Mesendoderm (in vitro differentiated cells): ENCODE measurements at regions not wholly inside any gene's neighbourhood (a gene's known extent, or its start where the extent isn't known, plus 50 kb on each side); places are given as distances from the start of the nearest gene placed in this dataset.

Source experiments
- DNase-seq: peaks from one replicate; pipeline ENCODE4 v3.0.0; 2013
- H2AK5ac ChIP-seq: 2 replicates; pipeline ENCODE4 v1.6.1; 2013; ENCODE audit warnings: low read length, inconsistent platforms
- H2BK120ac ChIP-seq: 2 replicates; pipeline ENCODE4 v1.6.1; 2013; ENCODE audit warnings: low read depth, mild to moderate bottlenecking, low read length, moderate library complexity, mixed read lengths
- H2BK15ac ChIP-seq: replicated peaks from 2 replicates; pipeline ENCODE4 v1.6.1; 2013; ENCODE audit warnings: low read depth, mild to moderate bottlenecking, moderate library complexity
- H2BK5ac ChIP-seq: 2 replicates; pipeline ENCODE4 v1.6.1; 2013; ENCODE audit warnings: low read length, inconsistent platforms
- H3K18ac ChIP-seq: 2 replicates; pipeline ENCODE4 v1.6.1; 2013; ENCODE audit warnings: mild to moderate bottlenecking, low read length, mixed read lengths
- H3K23ac ChIP-seq: one replicate; pipeline ENCODE4 v1.6.1; 2013; ENCODE audit warnings: low read length
- H3K27ac ChIP-seq: 2 replicates; pipeline ENCODE4 v1.5.1; 2013; ENCODE audit warnings: low read depth, mild to moderate bottlenecking, inconsistent platforms, low read length, moderate library complexity
- H3K27me3 ChIP-seq: 2 replicates; pipeline ENCODE4 v1.6.1; 2013; ENCODE audit warnings: low read length, control low read depth, mild to moderate bottlenecking, inconsistent platforms; ENCODE audit not compliant: insufficient read depth, poor library complexity
- H3K36me3 ChIP-seq: 2 replicates; pipeline ENCODE4 v1.6.1; 2013; ENCODE audit warnings: low read length, inconsistent platforms; ENCODE audit not compliant: control insufficient read depth, insufficient read depth
- H3K4ac ChIP-seq: one replicate; pipeline ENCODE4 v1.6.1; 2013; ENCODE audit warnings: low read depth, mild to moderate bottlenecking, low read length, moderate library complexity
- H3K4me1 ChIP-seq: 2 replicates; pipeline ENCODE4 v1.6.1; 2013; ENCODE audit warnings: low read depth, low read length, inconsistent platforms; ENCODE audit not compliant: control insufficient read depth
- H3K4me2 ChIP-seq: 2 replicates; pipeline ENCODE4 v1.6.1; 2013; ENCODE audit warnings: low read length
- H3K4me3 ChIP-seq: 2 replicates; pipeline ENCODE4 v1.5.1; 2013; ENCODE audit warnings: mild to moderate bottlenecking, low read length
- H3K56ac ChIP-seq: one replicate; pipeline ENCODE4 v1.6.1; 2013; ENCODE audit warnings: low read length
- H3K79me1 ChIP-seq: 2 replicates; pipeline ENCODE4 v1.6.1; 2013; ENCODE audit warnings: low read length, inconsistent platforms
- H3K79me2 ChIP-seq: 2 replicates; pipeline ENCODE4 v1.6.1; 2013; ENCODE audit warnings: mild to moderate bottlenecking, low read length; ENCODE audit not compliant: control insufficient read depth, insufficient read depth
- H3K9ac ChIP-seq: 2 replicates; pipeline ENCODE4 v1.6.1; 2013; ENCODE audit warnings: low read length, inconsistent platforms
- H4K5ac ChIP-seq: one replicate; pipeline ENCODE4 v1.6.1; 2013; ENCODE audit warnings: low read length
- H4K8ac ChIP-seq: one replicate; pipeline ENCODE4 v1.6.1; 2013; ENCODE audit warnings: low read depth, mild to moderate bottlenecking, control low read depth, low read length, moderate library complexity
- WGBS: extraction: QIAGEN DNeasy Blood & Tissue Kit; methylation state at CpG from one replicate; pipeline ENCODE4 v1.1.7; 2013; ENCODE audit warnings: low lambda C conversion rate, missing lambda C conversion rate; ENCODE audit not compliant: insufficient coverage; ENCODE audit errors: extremely low coverage; 5-methylcytosine and 5-hydroxymethylcytosine counted together

DNA sequence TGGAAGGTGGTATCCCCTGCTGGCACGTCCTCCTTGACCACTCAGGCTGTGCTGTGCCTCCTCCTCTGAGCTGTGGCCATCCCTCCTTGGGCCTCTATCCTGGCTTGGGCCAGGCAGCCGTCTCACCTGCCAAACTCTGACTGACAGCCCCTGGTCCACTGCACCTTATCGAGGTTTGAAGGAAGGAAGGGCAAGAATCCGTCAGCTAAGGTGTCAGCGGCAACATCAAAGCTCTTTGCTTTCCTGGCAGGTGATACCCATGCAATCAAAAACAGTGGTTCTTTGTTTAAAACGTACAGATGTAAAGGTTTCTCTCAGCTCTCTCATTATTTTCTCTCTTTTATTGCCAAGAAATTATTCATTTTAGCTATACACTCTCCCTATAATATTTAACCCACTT, 203.9 kb downstream of the TBXT start:
- WGBS = no CpG with 5 or more reads among the region's 6 CpGs
- H3K9ac ChIP-seq = no peak overlapping the region
- no peak overlapping the region for H3K27ac ChIP-seq
- H3K27me3 ChIP-seq = no peaks in the 10 kb centered on the region
- H2BK120ac ChIP-seq = no peak overlapping the region
- no peak overlapping the region for H3K4me3 ChIP-seq
- H2BK15ac ChIP-seq = no peak overlapping the region
- H4K5ac ChIP-seq = no peak overlapping the region
- no peak overlapping the region for H3K23ac ChIP-seq
- H4K8ac ChIP-seq = no peak overlapping the region
- H3K4me1 ChIP-seq = no peaks in the 10 kb centered on the region
- no peak overlapping the region for H3K4ac ChIP-seq
- no peak overlapping the region for H3K18ac ChIP-seq
- H3K36me3 ChIP-seq = no peaks in the 10 kb centered on the region
- no peak overlapping the region for H3K56ac ChIP-seq
- H3K4me2 ChIP-seq = no peak overlapping the region
- H2AK5ac ChIP-seq = no peak overlapping the region
- H2BK5ac ChIP-seq = no peak overlapping the region
- DNase-seq = no peak
- H3K79me2 ChIP-seq = no peaks in the 10 kb centered on the region
- no peaks in the 10 kb centered on the region for H3K79me1 ChIP-seq

DNA sequence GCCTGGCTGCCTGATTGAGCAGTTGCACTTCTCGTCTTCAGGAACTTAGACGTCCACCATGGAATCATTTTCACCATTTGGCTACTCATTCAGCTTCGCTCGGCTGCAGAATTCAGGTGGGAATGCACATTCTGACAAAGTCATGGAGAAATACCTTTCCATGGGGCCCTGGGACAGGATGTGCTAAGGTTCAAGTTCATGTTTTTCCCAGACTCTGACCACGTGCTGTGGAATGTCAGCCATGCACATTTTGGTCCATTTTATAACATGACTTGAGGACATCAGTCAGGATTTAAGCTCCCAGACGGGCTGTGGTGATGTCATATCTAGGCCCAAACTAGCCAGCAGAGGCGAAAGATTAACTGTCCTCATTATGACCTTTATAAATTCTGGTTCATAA, 205.3 kb downstream of the TBXT start:
- no peaks in the 10 kb centered on the region for H3K27me3 ChIP-seq
- no peak overlapping the region for H2BK120ac ChIP-seq
- H3K56ac ChIP-seq = no peak overlapping the region
- no peak overlapping the region for H3K18ac ChIP-seq
- no peak overlapping the region for H2BK5ac ChIP-seq
- no peaks in the 10 kb centered on the region for H3K36me3 ChIP-seq
- no peak overlapping the region for H3K4me2 ChIP-seq
- no peak overlapping the region for H4K8ac ChIP-seq
- no peak for DNase-seq
- no peaks in the 10 kb centered on the region for H3K4me1 ChIP-seq
- H2AK5ac ChIP-seq = no peak overlapping the region
- no peak overlapping the region for H2BK15ac ChIP-seq
- no peak overlapping the region for H3K23ac ChIP-seq
- no peak overlapping the region for H4K5ac ChIP-seq
- H3K27ac ChIP-seq = no peak overlapping the region
- no peaks in the 10 kb centered on the region for H3K79me1 ChIP-seq
- no peak overlapping the region for H3K9ac ChIP-seq
- no peak overlapping the region for H3K4me3 ChIP-seq
- no peaks in the 10 kb centered on the region for H3K79me2 ChIP-seq
- no CpG with 5 or more reads among the region's 7 CpGs for WGBS
- H3K4ac ChIP-seq = no peak overlapping the region

DNA sequence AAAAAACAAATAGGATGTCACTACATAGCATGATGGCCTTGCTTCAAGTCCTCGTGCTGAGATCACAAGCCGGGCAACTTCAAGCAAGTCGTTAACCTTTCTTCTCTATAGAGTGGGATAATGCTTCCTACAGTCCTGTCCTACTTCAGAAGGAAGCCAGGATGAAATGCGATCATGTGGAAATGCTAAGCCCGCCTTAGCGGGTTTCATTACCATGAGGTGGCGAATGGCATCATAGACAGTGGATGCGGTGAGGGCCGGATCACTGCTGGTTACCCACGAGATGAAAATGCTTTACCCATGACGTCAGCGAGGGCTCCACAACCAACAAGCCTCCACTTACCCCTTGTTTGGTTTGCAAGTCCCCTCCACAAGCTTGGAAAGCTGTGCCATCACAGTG, 206.4 kb downstream of the TBXT start:
- Histone ChIP-seq H3K23ac (no peak overlapping the region), H2BK120ac (no peak overlapping the region), H3K4me3 (no peak overlapping the region), H3K4me1 (no peaks in the 10 kb centered on the region), H3K4me2 (no peak overlapping the region), H3K56ac (no peak overlapping the region), H3K79me1 (no peaks in the 10 kb centered on the region), H3K9ac (no peak overlapping the region), H3K4ac (no peak overlapping the region), H2BK15ac (no peak overlapping the region), H4K5ac (no peak overlapping the region), H3K18ac (no peak overlapping the region), H2AK5ac (no peak overlapping the region), H3K27ac (no peak overlapping the region), H3K27me3 (no peaks in the 10 kb centered on the region), H3K79me2 (no peaks in the 10 kb centered on the region), H3K36me3 (no peaks in the 10 kb centered on the region), H2BK5ac (no peak overlapping the region), H4K8ac (no peak overlapping the region)
- WGBS = no CpG with 5 or more reads among the region's 12 CpGs
- DNase-seq = no peak

DNA sequence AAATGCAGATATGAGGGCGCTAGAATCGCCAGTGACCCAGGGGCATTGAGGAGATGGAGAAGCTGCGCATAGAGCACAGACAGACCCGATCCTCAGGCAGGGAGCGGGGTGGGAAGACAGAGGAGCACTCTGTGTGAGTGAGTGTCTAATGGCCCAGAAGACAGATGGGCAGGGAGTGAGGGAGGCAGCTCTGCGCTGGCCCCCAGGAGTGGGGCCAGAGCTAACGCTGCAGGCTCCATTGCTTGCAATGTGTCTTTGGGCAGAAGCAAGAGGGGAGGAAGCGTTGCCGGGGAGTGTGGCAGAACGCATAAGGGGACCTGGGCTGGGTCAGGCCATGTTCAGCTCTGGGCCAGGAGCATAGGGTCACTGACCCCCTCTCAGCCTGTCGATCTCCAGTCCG, 207.0 kb downstream of the TBXT start:
- no CpG with 5 or more reads among the region's 12 CpGs for WGBS
- Histone ChIP-seq H3K4ac (no peak overlapping the region), H3K4me2 (no peak overlapping the region), H3K79me2 (no peaks in the 10 kb centered on the region), H3K18ac (no peak overlapping the region), H3K27ac (no peak overlapping the region), H2BK120ac (no peak overlapping the region), H3K36me3 (no peaks in the 10 kb centered on the region), H2AK5ac (no peak overlapping the region), H3K56ac (no peak overlapping the region), H4K8ac (no peak overlapping the region), H2BK15ac (no peak overlapping the region), H2BK5ac (no peak overlapping the region), H3K79me1 (no peaks in the 10 kb centered on the region), H3K9ac (no peak overlapping the region), H3K27me3 (no peaks in the 10 kb centered on the region), H3K23ac (no peak overlapping the region), H3K4me3 (no peak overlapping the region), H4K5ac (no peak overlapping the region), H3K4me1 (no peaks in the 10 kb centered on the region)
- no peak for DNase-seq

DNA sequence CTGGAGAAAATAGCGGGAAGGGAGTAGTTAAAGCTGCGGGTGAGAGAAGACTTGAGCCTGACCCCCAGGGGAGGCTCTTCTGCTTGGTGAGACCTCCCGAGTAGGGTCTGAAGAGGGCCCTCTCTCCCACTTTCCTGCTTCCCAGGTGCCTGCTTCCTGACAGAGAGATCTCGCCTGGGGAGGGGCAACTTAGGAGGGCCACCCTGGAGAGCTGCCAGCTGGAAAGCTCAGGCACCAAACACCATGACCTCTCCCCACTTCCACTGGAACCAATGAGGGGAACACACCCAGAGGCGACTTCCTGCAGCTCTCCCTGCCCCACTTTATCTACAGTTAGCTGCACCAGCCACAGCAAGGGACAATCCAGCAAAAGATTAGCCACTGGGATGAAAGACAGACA, 208.0 kb downstream of the TBXT start:
- Histone ChIP-seq H3K4me3 (no peak overlapping the region), H2BK15ac (no peak overlapping the region), H3K4me1 (no peaks in the 10 kb centered on the region), H4K5ac (no peak overlapping the region), H3K79me1 (no peaks in the 10 kb centered on the region), H3K36me3 (no peaks in the 10 kb centered on the region), H3K27me3 (no peaks in the 10 kb centered on the region), H3K27ac (no peak overlapping the region), H2AK5ac (no peak overlapping the region), H2BK120ac (no peak overlapping the region), H3K4ac (no peak overlapping the region), H3K79me2 (no peaks in the 10 kb centered on the region), H3K4me2 (no peak overlapping the region), H3K23ac (no peak overlapping the region), H3K56ac (no peak overlapping the region), H3K9ac (no peak overlapping the region), H4K8ac (no peak overlapping the region), H3K18ac (no peak overlapping the region), H2BK5ac (no peak overlapping the region)
- no peak for DNase-seq
- no CpG with 5 or more reads among the region's 5 CpGs for WGBS

DNA sequence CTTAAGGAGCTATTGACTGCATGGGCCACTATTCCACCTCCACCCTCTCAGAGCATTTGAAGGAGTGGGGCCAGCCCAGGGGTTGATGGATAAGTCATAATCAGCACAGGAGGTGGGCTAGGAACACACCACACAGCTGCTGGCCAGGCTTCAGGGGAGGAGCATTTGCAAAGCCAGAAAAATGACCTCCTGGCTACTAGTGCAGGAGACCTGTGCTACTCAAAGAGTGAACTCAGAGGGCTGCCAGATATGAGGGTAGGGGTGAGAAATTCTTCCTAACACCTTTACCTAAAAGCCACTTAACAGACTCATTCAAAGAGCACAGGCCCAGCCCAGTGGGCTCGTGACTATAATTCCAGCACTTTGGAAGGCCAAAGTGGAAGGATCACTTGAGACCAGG, 210.8 kb downstream of the TBXT start:
- Histone ChIP-seq H3K36me3 (no peaks in the 10 kb centered on the region), H3K79me1 (no peaks in the 10 kb centered on the region), H3K4me3 (no peak overlapping the region), H4K5ac (no peak overlapping the region), H3K4ac (no peak overlapping the region), H3K56ac (no peak overlapping the region), H3K23ac (no peak overlapping the region), H3K79me2 (no peaks in the 10 kb centered on the region), H3K18ac (no peak overlapping the region), H2BK15ac (no peak overlapping the region), H2BK5ac (no peak overlapping the region), H3K4me2 (no peak overlapping the region), H2BK120ac (no peak overlapping the region), H3K27me3 (no peaks in the 10 kb centered on the region), H3K27ac (no peak overlapping the region), H3K9ac (no peak overlapping the region), H2AK5ac (no peak overlapping the region), H3K4me1 (no peaks in the 10 kb centered on the region), H4K8ac (no peak overlapping the region)
- WGBS = no CpG with 5 or more reads among the region's 1 CpG
- peak; percentile 73 for DNase-seq
